ENCODE measurements at regions not wholly inside any gene's neighbourhood (a gene's known extent, or its start where the extent isn't known, plus 50 kb on each side); places are given as distances from the start of the nearest gene placed in this dataset.

DNA sequence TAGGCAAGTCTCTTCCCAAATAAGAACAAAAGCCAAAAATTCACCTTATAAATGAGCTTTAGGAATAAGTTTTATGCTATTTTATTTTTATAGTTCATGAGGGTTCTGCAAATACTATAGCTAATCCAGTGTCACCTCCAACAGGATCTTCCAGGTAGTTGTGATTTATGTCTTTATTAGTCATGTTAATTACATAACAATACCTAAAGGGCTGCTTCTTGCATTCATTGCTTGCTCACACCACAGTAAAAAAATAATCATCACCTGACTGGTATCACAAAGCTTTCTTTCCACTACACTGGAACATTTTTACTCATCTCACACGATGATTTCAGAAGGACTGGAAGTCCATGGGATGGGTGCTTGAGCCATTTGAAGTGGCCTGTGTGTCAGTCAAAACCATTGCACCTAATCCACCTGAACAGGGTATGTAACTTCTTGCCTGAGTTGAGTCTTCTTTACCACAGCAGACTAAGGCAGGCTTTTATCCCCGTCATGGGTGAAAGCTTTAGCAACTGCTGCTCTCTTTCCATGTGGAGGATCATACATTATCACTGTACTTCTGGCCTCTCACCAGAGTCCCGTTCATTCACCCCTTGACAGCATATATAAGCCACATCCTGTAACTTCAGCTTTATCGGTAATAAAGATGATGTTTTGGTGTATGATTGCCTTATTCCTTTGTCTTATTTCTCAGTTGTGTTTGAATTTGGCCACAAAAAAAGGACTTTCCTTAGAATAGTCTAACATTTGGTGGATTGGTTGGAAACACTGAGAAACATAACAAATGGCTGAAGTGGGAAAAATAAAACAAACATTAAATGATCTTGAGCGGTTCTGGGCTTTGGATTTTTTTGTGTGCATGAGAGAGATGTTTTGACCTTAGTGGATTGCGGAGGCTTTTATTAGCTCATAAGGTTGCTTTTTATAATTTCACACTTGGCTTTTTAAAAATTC lies 382.6 kb upstream of the THBS1 start:
- TF ChIP-seq HDAC6 (IDR thresholded peaks at IDR 0.05; ENCODE audit: low read depth, low read length) (no peak), YY1 (IDR thresholded peaks at IDR 0.05; ENCODE audit: low read depth, low read length) (no peak), KDM1A (IDR thresholded peaks at IDR 0.05; ENCODE audit: borderline replicate concordance, low read length) (no peak), TEAD4 (IDR thresholded peaks at IDR 0.05; ENCODE audit: low read depth, low read length) (no peak)
- TF ChIP-seq, protein P1, sequence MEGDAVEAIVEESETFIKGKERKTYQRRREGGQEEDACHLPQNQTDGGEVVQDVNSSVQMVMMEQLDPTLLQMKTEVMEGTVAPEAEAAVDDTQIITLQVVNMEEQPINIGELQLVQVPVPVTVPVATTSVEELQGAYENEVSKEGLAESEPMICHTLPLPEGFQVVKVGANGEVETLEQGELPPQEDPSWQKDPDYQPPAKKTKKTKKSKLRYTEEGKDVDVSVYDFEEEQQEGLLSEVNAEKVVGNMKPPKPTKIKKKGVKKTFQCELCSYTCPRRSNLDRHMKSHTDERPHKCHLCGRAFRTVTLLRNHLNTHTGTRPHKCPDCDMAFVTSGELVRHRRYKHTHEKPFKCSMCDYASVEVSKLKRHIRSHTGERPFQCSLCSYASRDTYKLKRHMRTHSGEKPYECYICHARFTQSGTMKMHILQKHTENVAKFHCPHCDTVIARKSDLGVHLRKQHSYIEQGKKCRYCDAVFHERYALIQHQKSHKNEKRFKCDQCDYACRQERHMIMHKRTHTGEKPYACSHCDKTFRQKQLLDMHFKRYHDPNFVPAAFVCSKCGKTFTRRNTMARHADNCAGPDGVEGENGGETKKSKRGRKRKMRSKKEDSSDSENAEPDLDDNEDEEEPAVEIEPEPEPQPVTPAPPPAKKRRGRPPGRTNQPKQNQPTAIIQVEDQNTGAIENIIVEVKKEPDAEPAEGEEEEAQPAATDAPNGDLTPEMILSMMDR (IDR thresholded peaks at IDR 0.05; ENCODE audit: control extremely low read depth in 1 of 3, insufficient read depth in 1 of 3, low read depth in 1 of 3, low read length in 3 of 3), result no peak
- TF ChIP-seq, protein P2, sequence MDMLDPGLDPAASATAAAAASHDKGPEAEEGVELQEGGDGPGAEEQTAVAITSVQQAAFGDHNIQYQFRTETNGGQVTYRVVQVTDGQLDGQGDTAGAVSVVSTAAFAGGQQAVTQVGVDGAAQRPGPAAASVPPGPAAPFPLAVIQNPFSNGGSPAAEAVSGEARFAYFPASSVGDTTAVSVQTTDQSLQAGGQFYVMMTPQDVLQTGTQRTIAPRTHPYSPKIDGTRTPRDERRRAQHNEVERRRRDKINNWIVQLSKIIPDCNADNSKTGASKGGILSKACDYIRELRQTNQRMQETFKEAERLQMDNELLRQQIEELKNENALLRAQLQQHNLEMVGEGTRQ (IDR thresholded peaks at IDR 0.05; ENCODE audit: low read length), result no peak
